ENCODE measurements at regions not wholly inside any gene's neighbourhood (a gene's known extent, or its start where the extent isn't known, plus 50 kb on each side); places are given as distances from the start of the nearest gene placed in this dataset.

DNA sequence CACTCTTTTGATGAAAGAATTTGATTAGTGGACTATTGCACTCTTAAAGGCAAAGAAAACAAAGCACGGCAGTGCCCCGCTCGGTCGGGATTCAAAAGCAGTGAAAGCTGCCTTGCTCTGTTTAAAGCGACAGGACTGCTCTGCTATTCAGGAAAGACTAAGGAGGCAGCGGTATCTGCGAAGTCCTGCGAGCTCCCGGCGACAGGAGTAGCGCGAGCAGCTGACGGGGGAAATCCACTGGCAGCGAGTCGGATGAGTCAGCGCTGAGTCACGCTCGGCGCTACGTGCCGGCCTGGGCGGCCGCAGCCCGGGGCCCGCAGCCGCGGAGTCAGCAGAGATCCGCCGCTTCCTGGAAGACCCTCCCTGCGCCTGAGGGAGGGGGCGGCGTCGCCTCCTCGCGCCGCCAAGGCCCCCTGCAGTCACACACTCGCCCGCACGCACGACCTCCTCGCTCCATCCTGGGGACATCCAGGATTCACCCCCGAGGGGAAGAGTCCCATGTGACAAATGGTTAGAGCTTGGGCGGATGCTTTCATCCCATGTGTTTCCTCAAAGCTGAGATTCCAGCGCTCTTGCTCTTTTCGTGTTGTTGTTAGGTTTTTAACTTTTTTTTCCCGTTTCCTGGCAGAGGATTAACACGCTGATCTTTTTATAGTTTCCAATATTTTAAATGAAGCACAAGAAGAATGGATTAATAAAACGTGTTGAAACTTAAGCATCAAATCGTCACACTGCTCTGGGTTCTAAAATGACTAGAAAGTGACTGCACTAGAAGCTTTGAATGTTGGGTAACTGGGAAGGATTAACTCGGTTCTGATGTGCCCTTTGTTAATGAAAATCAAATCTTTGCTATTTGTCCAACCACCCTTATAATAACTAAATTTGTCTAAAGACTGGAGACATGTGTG, 102.5 kb downstream of the ARRDC3 start:
- Mint-ChIP-seq H3K9me3 (peaks cover 7 to 15% of the 10 kb centered on the region in 2 donors), H3K27me3 (ENCODE audit: low read depth) (peaks cover 21% of the 10 kb centered on the region), H3K4me3 (peak overlapping the region; percentile 85 to 87), H3K36me3 (ENCODE audit: insufficient read depth in 2 of 2) (peaks cover 8 to 20% of the 10 kb centered on the region in 2 donors), H3K4me1 (ENCODE audit: low read depth) (peaks cover 44% of the 10 kb centered on the region), H3K27ac (peak overlapping the region; percentile 86)
- ATAC-seq (replicated peaks in 1 of 2) (peak; percentile 91 to 93), DNase-seq (peak; percentile 92 to 93)

GRCh38 chr5:91277840-91278239, 105.3 kb downstream of the ARRDC3 start:
- H3K36me3 Mint-ChIP-seq (ENCODE audit: insufficient read depth in 2 of 2), result peaks cover 2 to 11% of the 10 kb centered on the region in 2 donors
- no peak overlapping the region for H3K27ac Mint-ChIP-seq
- peaks cover 40% of the 10 kb centered on the region for H3K4me1 Mint-ChIP-seq (ENCODE audit: low read depth)
- H3K9me3 Mint-ChIP-seq, result peaks cover 5 to 8% of the 10 kb centered on the region in 2 donors
- H3K27me3 Mint-ChIP-seq (ENCODE audit: low read depth), result peaks cover 21% of the 10 kb centered on the region
- ATAC-seq (replicated peaks in 1 of 2), result no peak
- H3K4me3 Mint-ChIP-seq, result no peak overlapping the region
- DNase-seq, result no peak

- Mint-ChIP-seq H3K9me3 (peaks cover 2 to 4% of the 10 kb centered on the region in 2 donors), H3K36me3 (ENCODE audit: insufficient read depth in 2 of 2) (peaks cover 2 to 8% of the 10 kb centered on the region in 2 donors), H3K27ac (no peak overlapping the region), H3K4me3 (no peak overlapping the region), H3K27me3 (ENCODE audit: low read depth) (peaks cover 21% of the 10 kb centered on the region), H3K4me1 (ENCODE audit: low read depth) (peaks cover 36% of the 10 kb centered on the region)
- DNase-seq (no peak), ATAC-seq (replicated peaks in 1 of 2) (no peak)
Measured at GRCh38 chr5:91277093-91277626, 106.0 kb downstream of the ARRDC3 start.

DNA sequence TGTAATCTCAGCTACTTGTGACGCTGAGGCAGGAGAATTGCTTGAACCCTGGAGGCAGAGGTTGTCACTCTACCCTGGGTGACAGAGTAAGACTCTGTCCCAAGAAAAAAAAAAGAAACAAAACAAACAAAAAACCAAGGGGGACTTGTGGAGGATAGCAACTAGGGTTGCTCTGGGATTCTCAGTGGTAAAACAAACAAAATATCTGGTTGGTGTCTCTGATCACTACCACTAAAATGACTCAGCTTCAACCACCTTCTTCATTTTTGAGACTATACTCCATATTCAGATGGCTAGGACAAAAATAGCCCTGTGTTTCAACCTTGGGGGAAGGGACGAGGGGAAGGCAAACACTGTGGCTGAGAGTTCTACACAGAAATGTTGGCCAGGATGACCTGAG, 110.3 kb downstream of the ARRDC3 start:
- peaks cover 15% of the 10 kb centered on the region for H3K27me3 Mint-ChIP-seq (ENCODE audit: low read depth)
- peaks cover 2 to 3% of the 10 kb centered on the region in 2 donors for H3K36me3 Mint-ChIP-seq (ENCODE audit: insufficient read depth in 2 of 2)
- ATAC-seq (replicated peaks in 1 of 2) (peak; percentile 69 to 71), DNase-seq (no peak)
- H3K27ac Mint-ChIP-seq, result no peak overlapping the region
- peaks cover 24% of the 10 kb centered on the region for H3K4me1 Mint-ChIP-seq (ENCODE audit: low read depth)
- no peak overlapping the region for H3K4me3 Mint-ChIP-seq
- H3K9me3 Mint-ChIP-seq, result peaks cover 0 to 2% of the 10 kb centered on the region in 2 donors

- peaks cover 0 to 2% of the 10 kb centered on the region in 2 donors for H3K9me3 Mint-ChIP-seq
- H3K36me3 Mint-ChIP-seq (ENCODE audit: insufficient read depth in 2 of 2), result peaks cover 2 to 3% of the 10 kb centered on the region in 2 donors
- H3K4me3 Mint-ChIP-seq, result no peak overlapping the region
- ATAC-seq (replicated peaks in 1 of 2), result no peak
- H3K27me3 Mint-ChIP-seq (ENCODE audit: low read depth), result peaks cover 9% of the 10 kb centered on the region
- no peak for DNase-seq
- peaks cover 24% of the 10 kb centered on the region for H3K4me1 Mint-ChIP-seq (ENCODE audit: low read depth)
- H3K27ac Mint-ChIP-seq, result no peak overlapping the region
Measured at GRCh38 chr5:91271999-91272398, 111.1 kb downstream of the ARRDC3 start.

DNA sequence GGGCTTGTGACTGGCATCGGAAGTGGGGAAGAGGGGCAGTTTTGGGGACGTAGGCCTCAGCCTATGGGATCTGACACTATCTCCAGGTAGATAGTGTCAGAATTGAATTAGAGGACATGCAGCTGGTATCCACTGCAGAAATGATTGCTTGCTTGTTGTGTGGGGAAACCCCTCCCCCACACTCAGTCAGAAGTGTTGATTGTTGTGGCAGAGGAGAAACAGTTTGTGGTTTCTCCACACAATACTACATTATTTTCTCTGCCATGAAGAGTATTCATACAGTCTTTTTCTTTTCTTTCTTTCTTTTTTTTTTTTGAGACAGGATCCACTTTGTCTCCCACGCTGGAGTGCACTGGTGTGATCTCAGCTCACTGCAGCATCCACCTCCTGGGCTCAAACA, 113.9 kb downstream of the ARRDC3 start:
- ATAC-seq (replicated peaks in 1 of 2) (peak; percentile 80 to 82), DNase-seq (peak; percentile 44 to 46)
- H3K36me3 Mint-ChIP-seq (ENCODE audit: insufficient read depth in 2 of 2), result peaks cover 2 to 3% of the 10 kb centered on the region in 2 donors
- peaks cover 0 to 2% of the 10 kb centered on the region in 2 donors for H3K9me3 Mint-ChIP-seq
- peaks cover 35% of the 10 kb centered on the region for H3K4me1 Mint-ChIP-seq (ENCODE audit: low read depth)
- H3K27me3 Mint-ChIP-seq (ENCODE audit: low read depth), result no peaks in the 10 kb centered on the region
- H3K4me3 Mint-ChIP-seq, result no peak overlapping the region
- no peak overlapping the region for H3K27ac Mint-ChIP-seq

- Mint-ChIP-seq H3K4me3 (no peak overlapping the region), H3K27ac (no peak overlapping the region), H3K9me3 (no peaks in the 10 kb centered on the region), H3K36me3 (ENCODE audit: insufficient read depth in 2 of 2) (no peaks in the 10 kb centered on the region), H3K4me1 (ENCODE audit: low read depth) (peaks cover 28% of the 10 kb centered on the region), H3K27me3 (ENCODE audit: low read depth) (no peaks in the 10 kb centered on the region)
- no peak for ATAC-seq (replicated peaks in 1 of 2)
- no peak for DNase-seq
Measured at GRCh38 chr5:91266184-91266705, 116.9 kb downstream of the ARRDC3 start.

GRCh38 chr5:91264311-91265051, 118.6 kb downstream of the ARRDC3 start:
- H3K4me3 Mint-ChIP-seq, result no peak overlapping the region
- no peak for DNase-seq
- H3K27ac Mint-ChIP-seq, result no peak overlapping the region
- no peak for ATAC-seq (replicated peaks in 1 of 2)
- peaks cover 22% of the 10 kb centered on the region for H3K4me1 Mint-ChIP-seq (ENCODE audit: low read depth)
- no peaks in the 10 kb centered on the region for H3K36me3 Mint-ChIP-seq (ENCODE audit: insufficient read depth in 2 of 2)
- no peaks in the 10 kb centered on the region for H3K9me3 Mint-ChIP-seq
- no peaks in the 10 kb centered on the region for H3K27me3 Mint-ChIP-seq (ENCODE audit: low read depth)

GRCh38 chr5:91263898-91264297, 119.2 kb downstream of the ARRDC3 start:
- Mint-ChIP-seq H3K27me3 (ENCODE audit: low read depth) (no peaks in the 10 kb centered on the region), H3K36me3 (ENCODE audit: insufficient read depth in 2 of 2) (no peaks in the 10 kb centered on the region), H3K9me3 (no peaks in the 10 kb centered on the region), H3K4me1 (ENCODE audit: low read depth) (peaks cover 17% of the 10 kb centered on the region), H3K27ac (no peak overlapping the region), H3K4me3 (no peak overlapping the region)
- ATAC-seq (replicated peaks in 1 of 2) (no peak), DNase-seq (no peak)

DNA sequence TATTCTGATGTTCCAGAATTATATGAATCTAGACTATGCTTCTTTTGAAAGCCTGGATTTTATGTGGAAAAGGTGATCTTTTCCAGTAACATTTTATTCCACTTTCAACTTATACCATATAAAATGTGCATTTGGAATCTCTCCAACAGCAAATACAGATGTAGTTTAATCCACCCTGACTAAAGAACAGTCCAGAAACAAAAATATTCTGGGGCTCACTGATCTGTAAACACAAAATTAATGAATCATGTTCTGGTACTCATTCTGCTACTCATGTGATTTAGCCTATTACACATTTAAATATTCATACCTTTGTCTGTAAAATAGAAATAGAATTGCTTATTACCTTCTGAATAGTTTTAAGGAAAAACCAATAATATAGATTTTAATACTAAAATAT, 125.8 kb downstream of the ARRDC3 start:
- H3K27ac Mint-ChIP-seq, result no peak overlapping the region
- no peaks in the 10 kb centered on the region for H3K27me3 Mint-ChIP-seq (ENCODE audit: low read depth)
- H3K36me3 Mint-ChIP-seq (ENCODE audit: insufficient read depth in 2 of 2), result no peaks in the 10 kb centered on the region
- no peaks in the 10 kb centered on the region for H3K9me3 Mint-ChIP-seq
- no peak for DNase-seq
- no peak overlapping the region for H3K4me3 Mint-ChIP-seq
- no peak for ATAC-seq (replicated peaks in 1 of 2)
- H3K4me1 Mint-ChIP-seq (ENCODE audit: low read depth), result no peaks in the 10 kb centered on the region

GRCh38 chr5:91256142-91256524, 127.0 kb downstream of the ARRDC3 start:
- DNase-seq (no peak), ATAC-seq (replicated peaks in 1 of 2) (no peak)
- Mint-ChIP-seq H3K36me3 (ENCODE audit: insufficient read depth in 2 of 2) (no peaks in the 10 kb centered on the region), H3K4me3 (no peak overlapping the region), H3K9me3 (no peaks in the 10 kb centered on the region), H3K27ac (no peak overlapping the region), H3K27me3 (ENCODE audit: low read depth) (no peaks in the 10 kb centered on the region), H3K4me1 (ENCODE audit: low read depth) (no peaks in the 10 kb centered on the region)

DNA sequence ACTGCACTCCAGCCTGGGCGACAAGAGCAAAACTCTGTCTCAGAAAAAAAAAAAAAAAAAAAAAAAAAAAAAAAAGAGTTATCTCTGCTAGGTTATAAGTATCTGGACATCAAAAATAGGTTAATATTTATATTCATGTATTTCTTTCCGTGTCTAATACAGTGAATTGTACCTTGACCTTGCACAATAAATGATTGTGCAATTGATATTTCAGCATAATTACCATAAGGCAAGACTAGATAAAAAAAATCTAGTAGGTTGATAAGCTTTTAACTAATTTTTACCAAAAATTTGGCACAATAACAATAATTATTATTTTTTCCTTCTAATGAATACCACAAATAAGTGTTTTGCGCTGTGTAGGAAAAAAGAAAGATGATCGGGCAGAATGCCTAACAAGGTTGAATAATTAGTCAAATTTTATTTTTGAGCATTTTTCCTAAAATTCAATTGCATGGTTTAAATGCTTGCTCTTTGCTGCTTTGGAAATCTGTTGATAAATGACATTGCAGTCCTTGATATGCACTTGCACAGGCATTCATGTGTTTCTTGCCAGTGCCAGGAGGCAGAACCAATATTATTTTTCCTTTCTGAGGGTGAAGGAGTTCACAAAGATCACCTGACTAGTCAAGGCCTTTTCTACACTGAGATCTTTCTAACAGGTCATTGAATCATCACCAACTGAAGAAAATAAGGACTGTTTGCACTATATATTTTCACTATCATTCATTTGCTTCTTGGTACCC, 127.5 kb downstream of the ARRDC3 start:
- Mint-ChIP-seq H3K36me3 (ENCODE audit: insufficient read depth in 2 of 2) (no peaks in the 10 kb centered on the region), H3K27ac (no peak overlapping the region), H3K4me1 (ENCODE audit: low read depth) (no peaks in the 10 kb centered on the region), H3K9me3 (no peaks in the 10 kb centered on the region), H3K4me3 (no peak overlapping the region), H3K27me3 (ENCODE audit: low read depth) (no peaks in the 10 kb centered on the region)
- DNase-seq, result no peak
- ATAC-seq (replicated peaks in 1 of 2), result no peak
